Central memory CD8-positive, alpha-beta T cell (primary cell): ENCODE measurements at regions not wholly inside any gene's neighbourhood (a gene's known extent, or its start where the extent isn't known, plus 50 kb on each side); places are given as distances from the start of the nearest gene placed in this dataset.
A peak's percentile ranks its signal among the peaks of the same experiment; 100 is the strongest.
"Not testable (repeated sequence)": the region's sequence is repeated elsewhere in the genome, so short reads cannot be mapped to it uniquely, and the experiment has no call there.

Experiments
- ATAC-seq: fragments of 150-1000 bp; cut with Tn5 transposase; replicated peaks from 2 replicates; pipeline ENCODE4 v1.10.0; 2022; ENCODE audit warnings: mild to moderate bottlenecking, moderate FRiP score, moderate number of reproducible peaks; ENCODE audit not compliant: poor library complexity, severe bottlenecking; ENCODE audit errors: extremely low read depth
- DNase-seq, 2 donors: peaks; one replicate each; pipeline ENCODE4 v3.0.0; 2021; ENCODE audit warnings: low spot score in 2 of 2
- H3K27ac Mint-ChIP-seq: one replicate; pipeline ENCODE4 v1.8.0; 2022; ENCODE audit warnings: low read depth, mild to moderate bottlenecking, moderate library complexity, mixed read lengths
- H3K27me3 Mint-ChIP-seq: one replicate; pipeline ENCODE4 v1.8.0; 2022; ENCODE audit warnings: mixed read lengths
- H3K36me3 Mint-ChIP-seq: one replicate; pipeline ENCODE4 v1.8.0; 2022; ENCODE audit warnings: mild to moderate bottlenecking, moderate library complexity, mixed read lengths; ENCODE audit not compliant: insufficient read depth
- H3K4me1 Mint-ChIP-seq: one replicate; pipeline ENCODE4 v1.8.0; 2022; ENCODE audit warnings: mixed read lengths
- H3K4me3 Mint-ChIP-seq: one replicate; pipeline ENCODE4 v1.8.0; 2022; ENCODE audit warnings: mild to moderate bottlenecking, moderate library complexity, mixed read lengths
- H3K9me3 Mint-ChIP-seq: one replicate; pipeline ENCODE4 v1.8.0; 2022; ENCODE audit warnings: mixed read lengths

DNA sequence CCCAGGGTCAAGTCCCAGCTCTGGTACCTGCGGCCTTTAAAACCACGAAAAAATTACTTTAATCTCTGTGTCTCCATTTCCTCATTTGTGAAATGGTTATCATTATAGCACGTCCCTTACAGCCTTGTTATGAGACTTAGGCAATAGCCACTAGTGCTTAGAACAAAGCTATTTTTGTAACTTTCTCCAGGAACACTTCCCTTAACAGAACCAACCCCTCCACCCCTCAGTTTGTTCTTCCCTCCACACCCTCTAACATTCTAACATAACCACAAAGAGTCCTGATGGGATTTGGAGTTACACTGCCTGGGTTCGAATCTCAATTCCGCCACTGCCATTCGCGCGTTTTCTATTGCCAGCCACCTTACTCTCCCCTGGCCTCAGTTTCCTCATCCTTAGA, 2777.4 kb upstream of the TPTE start:
- not testable (repeated sequence) for H3K4me1 Mint-ChIP-seq, H3K9me3 Mint-ChIP-seq, ATAC-seq, H3K36me3 Mint-ChIP-seq, H3K27ac Mint-ChIP-seq, H3K4me3 Mint-ChIP-seq, DNase-seq, H3K27me3 Mint-ChIP-seq

DNA sequence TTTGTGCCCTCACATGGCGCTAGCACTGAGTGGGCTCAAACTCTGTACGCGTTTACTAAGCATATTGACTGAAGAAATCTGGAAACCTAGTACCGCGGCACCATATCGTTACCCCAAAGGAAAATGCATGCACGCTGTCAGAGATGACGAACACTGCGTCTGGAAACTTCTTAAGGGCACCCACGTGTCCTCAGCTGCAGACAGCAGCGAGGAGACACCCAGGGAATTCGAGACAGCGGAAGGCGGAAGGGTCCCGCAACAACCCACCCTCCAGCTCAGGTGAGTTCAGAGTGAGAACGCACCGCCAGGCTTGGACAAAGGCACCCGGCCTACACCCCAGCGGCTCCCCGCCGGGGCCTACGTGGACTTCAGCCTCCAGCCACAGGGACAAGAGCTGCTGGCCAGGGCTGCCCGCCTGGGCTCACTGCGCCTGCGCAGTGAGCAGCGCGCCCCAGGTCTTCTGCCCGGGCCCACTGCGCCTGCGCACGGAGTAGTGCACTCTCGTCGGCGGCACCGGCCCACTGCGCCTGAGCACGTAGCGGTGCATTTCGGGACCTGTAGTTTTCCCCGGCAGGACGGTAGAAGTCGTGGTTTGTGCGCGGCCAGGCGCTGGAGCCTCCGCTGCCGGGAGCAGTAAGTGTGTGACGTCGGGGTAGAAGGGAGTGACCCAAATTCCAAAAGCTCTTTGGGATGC, 2776.8 kb upstream of the TPTE start:
- H3K36me3 Mint-ChIP-seq, H3K4me3 Mint-ChIP-seq, H3K27me3 Mint-ChIP-seq, H3K27ac Mint-ChIP-seq, H3K9me3 Mint-ChIP-seq, H3K4me1 Mint-ChIP-seq, DNase-seq: not testable (repeated sequence)
- peak; percentile 98 for ATAC-seq

DNA sequence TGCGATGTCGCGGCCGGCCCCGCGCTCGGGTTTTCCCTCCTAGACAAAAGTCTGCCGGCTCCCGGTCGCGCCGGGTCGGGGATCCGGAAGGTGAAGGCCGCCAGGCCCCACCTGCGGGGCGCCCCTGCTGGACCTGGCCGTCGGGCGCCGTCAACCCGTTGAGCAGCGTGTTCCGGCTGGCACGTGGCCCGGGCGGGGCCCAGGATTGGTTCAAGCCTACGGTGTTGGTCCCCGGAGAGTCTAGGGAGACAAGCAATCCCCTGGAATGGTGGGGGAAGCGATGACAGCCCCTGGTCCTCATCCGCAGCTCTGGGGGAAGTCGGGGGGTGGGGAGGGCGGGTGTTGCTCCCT, 2776.3 kb upstream of the TPTE start:
- H3K9me3 Mint-ChIP-seq, H3K4me3 Mint-ChIP-seq, DNase-seq, H3K27me3 Mint-ChIP-seq, H3K4me1 Mint-ChIP-seq, H3K27ac Mint-ChIP-seq, H3K36me3 Mint-ChIP-seq: not testable (repeated sequence)
- peak; percentile 73 for ATAC-seq

DNA sequence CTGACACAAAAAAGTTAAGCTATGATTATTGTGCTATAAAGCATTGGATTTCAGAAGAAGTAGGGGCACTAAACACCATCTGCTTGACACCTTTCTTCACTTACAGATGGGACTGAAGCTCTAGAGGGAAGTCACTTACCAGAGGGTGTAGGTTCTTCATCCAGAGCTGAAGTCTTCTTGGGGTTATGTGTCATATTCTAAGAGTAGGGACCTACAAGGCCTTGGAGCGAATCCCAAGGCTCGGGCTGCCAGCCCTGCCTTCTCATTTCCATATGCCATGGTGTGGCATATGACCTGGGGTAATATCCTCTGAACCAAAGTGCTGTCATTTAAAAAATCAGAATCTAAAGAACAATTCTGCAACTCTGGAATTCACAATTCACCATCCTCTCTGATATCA, 2773.4 kb upstream of the TPTE start:
- not testable (repeated sequence) for ATAC-seq, H3K27ac Mint-ChIP-seq, H3K9me3 Mint-ChIP-seq, DNase-seq, H3K4me3 Mint-ChIP-seq, H3K4me1 Mint-ChIP-seq, H3K27me3 Mint-ChIP-seq, H3K36me3 Mint-ChIP-seq

DNA sequence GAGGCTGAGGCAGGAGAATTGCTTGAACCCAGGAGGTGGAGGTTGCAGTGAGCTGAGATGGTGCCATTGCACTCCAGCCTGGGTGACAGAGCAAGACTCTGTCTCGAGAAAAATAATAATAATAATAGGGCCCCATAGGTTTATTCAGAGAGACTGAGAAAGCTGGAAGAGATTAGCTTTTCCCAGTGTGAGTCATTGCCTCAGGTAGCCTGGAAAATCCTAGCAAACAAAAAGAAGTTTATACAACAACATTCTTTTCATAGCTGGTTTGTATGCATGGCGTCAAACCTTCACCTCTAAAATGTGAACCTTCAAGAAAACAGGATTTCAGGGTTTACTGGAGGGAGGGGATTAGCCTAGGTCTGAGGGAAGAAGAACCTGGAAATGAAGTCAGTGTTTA, 2768.8 kb upstream of the TPTE start:
- not testable (repeated sequence) for DNase-seq, H3K4me3 Mint-ChIP-seq, ATAC-seq, H3K27ac Mint-ChIP-seq, H3K36me3 Mint-ChIP-seq, H3K9me3 Mint-ChIP-seq, H3K27me3 Mint-ChIP-seq, H3K4me1 Mint-ChIP-seq

DNA sequence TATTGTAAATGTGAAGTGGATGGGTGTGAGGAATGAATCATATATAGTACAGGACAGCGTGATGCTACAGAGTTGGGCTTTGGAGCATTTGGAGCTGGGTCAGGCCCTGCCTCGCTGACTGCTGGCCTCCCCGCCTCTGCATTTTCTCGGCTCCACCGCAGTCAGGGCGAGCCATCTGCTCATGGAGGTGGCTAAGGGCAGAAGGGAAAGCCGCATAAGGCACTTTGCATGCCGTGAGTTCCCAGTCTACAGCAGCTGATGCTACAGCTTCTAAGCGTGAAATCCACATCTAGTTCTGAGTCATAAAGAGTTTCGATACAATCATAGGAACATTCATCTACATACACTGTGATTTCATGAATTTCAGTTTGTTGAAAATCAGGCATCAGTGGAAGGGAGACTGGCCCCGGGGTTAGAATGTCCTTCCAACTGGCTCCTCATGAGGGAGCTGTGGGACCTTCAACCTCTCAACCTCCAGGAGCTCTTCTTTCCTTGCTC, 2768.0 kb upstream of the TPTE start:
- not testable (repeated sequence) for H3K9me3 Mint-ChIP-seq, H3K27ac Mint-ChIP-seq, H3K27me3 Mint-ChIP-seq, H3K4me3 Mint-ChIP-seq, DNase-seq, H3K36me3 Mint-ChIP-seq, H3K4me1 Mint-ChIP-seq
- peak; percentile 64 for ATAC-seq

DNA sequence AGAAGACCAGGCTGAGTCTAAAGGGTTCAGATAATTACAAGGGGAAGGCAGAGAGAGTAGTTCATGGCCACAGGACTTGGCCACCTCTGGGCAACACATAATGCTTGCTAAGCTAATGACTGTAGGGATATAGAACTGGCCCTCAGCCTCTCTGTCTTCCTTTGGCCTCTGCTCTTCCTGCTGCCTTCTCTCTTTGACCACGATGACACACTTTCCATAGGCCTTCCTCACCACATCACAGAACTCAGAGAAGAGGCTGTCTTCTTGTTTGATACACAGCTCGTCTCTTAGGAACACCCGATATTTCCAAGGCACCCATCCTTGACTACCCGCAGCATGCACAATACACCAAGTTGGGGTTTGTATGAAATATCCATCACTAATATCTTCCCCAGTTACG, 2751.4 kb upstream of the TPTE start:
- ATAC-seq, H3K36me3 Mint-ChIP-seq, H3K4me3 Mint-ChIP-seq, DNase-seq, H3K27ac Mint-ChIP-seq, H3K9me3 Mint-ChIP-seq, H3K4me1 Mint-ChIP-seq, H3K27me3 Mint-ChIP-seq: not testable (repeated sequence)

DNA sequence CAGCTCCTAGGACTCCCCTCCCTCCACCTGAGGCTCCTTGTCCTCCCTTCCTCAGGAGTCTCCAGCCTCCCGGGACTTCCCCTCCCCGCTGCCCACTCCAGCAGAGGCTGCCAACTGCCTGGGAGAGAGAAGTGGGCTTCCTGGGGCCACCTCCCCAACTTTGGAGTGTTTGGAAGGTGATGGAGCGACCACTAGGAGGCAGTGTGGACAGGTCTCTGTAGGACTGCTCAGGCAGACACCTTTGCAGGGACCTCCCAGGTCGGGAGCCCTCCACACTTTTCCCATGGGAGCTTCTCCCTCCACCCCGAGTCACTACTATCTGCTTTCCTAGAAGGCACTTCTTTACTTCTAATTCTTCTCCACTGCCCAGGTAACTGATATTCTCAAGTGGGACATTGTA, 2747.2 kb upstream of the TPTE start:
- H3K4me3 Mint-ChIP-seq, H3K27me3 Mint-ChIP-seq, H3K36me3 Mint-ChIP-seq, H3K27ac Mint-ChIP-seq, ATAC-seq, H3K9me3 Mint-ChIP-seq, DNase-seq, H3K4me1 Mint-ChIP-seq: not testable (repeated sequence)

DNA sequence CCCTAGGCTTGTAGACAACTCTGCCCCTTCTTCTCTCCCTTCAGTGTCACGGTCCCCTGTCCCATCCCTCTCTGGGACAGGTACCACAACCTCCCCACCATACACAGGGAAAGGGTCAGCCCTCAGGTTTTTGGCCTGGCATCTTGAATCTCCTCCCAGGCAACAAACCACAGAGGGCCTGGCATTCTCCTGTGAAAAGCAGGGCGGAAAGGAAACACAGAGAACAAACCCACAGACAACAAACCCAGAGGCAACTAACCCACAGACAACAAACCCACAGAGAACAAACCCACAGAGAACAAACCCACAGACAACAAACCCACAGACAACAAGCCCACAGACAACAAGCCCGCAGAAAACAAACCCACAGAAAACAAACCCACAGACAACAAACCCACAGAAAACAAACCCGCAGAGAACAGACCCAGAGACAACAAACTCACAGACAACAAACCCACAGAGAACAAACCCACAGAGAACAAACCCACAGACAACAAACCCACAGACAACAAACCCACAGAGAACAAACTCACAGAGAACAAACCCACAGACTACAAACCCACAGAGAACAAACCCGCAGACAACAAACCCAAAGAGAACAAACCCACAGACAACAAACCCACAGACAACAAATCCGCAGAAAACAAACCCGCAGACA, 2745.9 kb upstream of the TPTE start:
- H3K9me3 Mint-ChIP-seq, H3K27me3 Mint-ChIP-seq, H3K36me3 Mint-ChIP-seq, H3K4me1 Mint-ChIP-seq: not testable (repeated sequence)
- peak; percentile 49 for ATAC-seq
- DNase-seq: peak; percentile 13 to 50
- H3K27ac Mint-ChIP-seq: peak overlapping the region; percentile 99
- peak overlapping the region; percentile 74 for H3K4me3 Mint-ChIP-seq

DNA sequence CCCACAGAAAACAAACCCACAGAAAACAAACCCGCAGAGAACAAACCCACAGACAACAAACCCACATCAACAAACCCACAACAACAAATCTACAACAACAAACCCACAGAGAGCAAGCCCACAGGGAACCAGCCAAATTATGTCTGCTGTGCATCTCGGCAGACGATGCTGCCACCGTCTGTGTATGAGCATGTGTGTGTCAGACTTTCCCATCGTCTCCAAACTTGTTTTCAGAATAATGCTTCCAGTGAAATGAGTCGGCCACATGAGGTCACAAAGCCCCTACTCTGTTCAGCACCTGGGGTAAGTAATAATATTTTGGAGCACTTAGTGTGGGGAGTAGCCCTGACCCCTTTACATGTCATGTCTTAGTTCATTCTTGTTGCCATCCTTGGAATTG, 2745.3 kb upstream of the TPTE start:
- not testable (repeated sequence) for DNase-seq, H3K9me3 Mint-ChIP-seq, H3K27me3 Mint-ChIP-seq, H3K36me3 Mint-ChIP-seq, H3K4me1 Mint-ChIP-seq
- H3K4me3 Mint-ChIP-seq: peak overlapping the region; percentile 74
- peak; percentile 79 for ATAC-seq
- H3K27ac Mint-ChIP-seq: peak overlapping the region; percentile 99

DNA sequence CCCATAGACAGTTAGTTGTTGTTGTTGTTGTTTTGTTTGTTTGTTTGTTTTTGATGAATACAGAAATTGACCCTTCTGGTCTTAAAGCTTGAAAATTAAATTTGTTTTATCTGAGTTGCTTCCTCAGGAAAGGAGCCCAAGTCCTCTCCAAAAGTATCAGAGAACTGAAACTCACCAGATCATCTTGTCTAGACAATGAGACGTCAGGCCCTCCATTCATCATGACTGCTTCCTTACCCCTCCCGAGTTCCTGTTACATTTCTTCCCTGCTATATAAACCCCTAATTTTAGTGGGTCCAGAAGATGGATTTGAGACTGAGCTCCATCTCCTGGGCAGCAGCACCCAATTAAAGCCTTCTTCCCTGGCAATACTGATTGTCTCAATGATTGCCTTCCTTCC, 2744.8 kb upstream of the TPTE start:
- not testable (repeated sequence) for H3K9me3 Mint-ChIP-seq, ATAC-seq, H3K4me3 Mint-ChIP-seq, H3K36me3 Mint-ChIP-seq, H3K27ac Mint-ChIP-seq, H3K4me1 Mint-ChIP-seq, H3K27me3 Mint-ChIP-seq, DNase-seq

DNA sequence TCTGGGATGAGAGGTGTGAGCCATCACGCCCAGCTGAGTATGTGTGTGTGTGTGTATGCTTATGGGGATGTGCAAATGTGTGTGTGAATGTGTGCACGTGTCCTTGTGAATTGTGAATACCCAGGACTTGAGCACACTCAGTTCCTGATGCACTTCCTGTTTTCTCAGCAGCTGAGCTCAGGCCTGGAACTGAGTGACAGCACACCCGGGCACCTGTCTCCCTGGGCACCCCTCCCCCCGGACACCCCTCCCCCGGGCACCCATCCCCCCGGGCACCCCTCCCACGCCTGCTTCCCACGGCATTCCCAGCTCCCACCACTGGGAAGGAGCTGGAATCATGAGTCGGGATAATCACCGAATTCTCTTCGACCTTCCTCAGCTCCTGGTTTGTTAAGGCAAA, 2744.1 kb upstream of the TPTE start:
- H3K36me3 Mint-ChIP-seq, ATAC-seq, H3K9me3 Mint-ChIP-seq, H3K4me1 Mint-ChIP-seq, H3K27ac Mint-ChIP-seq, H3K4me3 Mint-ChIP-seq, DNase-seq, H3K27me3 Mint-ChIP-seq: not testable (repeated sequence)

DNA sequence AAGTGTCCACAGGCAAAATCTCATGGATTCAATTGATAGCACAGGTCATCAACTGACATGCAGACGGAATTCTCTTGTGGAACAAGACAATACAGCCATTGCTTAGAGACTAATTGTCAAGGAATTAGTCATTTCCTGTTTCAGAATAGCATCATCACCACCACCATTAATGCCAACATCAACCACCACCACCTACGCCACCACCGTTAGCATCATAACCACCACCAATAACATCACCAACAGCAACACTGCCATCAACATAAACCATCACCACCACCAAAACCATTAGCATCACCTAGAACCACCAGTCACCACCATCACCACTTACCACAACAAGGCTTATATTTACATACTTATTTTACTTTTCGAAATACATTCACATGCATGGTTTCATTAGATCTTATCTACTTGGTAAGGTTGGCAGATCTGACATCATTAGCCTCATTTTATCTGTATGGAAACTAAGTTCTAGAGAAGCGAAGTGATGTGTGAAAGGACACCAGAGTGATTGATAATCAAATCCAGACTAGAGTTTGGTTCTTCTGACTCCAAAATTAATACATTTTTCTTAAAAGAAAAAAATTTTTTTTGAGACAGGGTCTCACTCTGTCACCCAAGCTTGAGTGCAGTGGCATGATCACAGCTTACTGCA, 2733.8 kb upstream of the TPTE start:
- not testable (repeated sequence) for H3K9me3 Mint-ChIP-seq, H3K4me1 Mint-ChIP-seq, H3K27me3 Mint-ChIP-seq, H3K27ac Mint-ChIP-seq, DNase-seq, H3K36me3 Mint-ChIP-seq, H3K4me3 Mint-ChIP-seq
- peak; percentile 93 for ATAC-seq
